Prostate gland (tissue), 2 donors: ENCODE measurements at regions not wholly inside any gene's neighbourhood (a gene's known extent, or its start where the extent isn't known, plus 50 kb on each side); places are given as distances from the start of the nearest gene placed in this dataset.

Source experiments
- DNase-seq: peaks from one replicate; pipeline ENCODE4 v3.0.0-alpha.2; 2019; ENCODE audit warnings: low spot score
- H3K27ac ChIP-seq, 2 donors: fragments of 200-600 bp; sonication (generic); 2 replicates each; pipeline ENCODE4 v1.5.1; 2017 to 2019
- H3K27me3 ChIP-seq: fragments of 200-600 bp; sonication (generic); replicated peaks from 2 replicates; pipeline ENCODE4 v1.5.1; 2019; ENCODE audit not compliant: insufficient read depth
- H3K36me3 ChIP-seq, 2 donors: fragments of 200-600 bp; sonication (generic); 1 replicate in 1 of 2; 2 replicates in 1 of 2; pipeline versions ENCODE4 v1.5.1 to v1.8.1; 2017 to 2019
- H3K4me1 ChIP-seq: fragments of 200-600 bp; sonication (generic); replicated peaks from 2 replicates; pipeline ENCODE4 v1.5.1; 2019
- H3K4me3 ChIP-seq, 2 donors: fragments of 200-600 bp; sonication (generic); 2 replicates each; pipeline ENCODE4 v1.5.1; 2017 to 2019
- H3K9me3 ChIP-seq: fragments of 200-600 bp; sonication (generic); 2 replicates; pipeline ENCODE4 v1.5.1; 2017
- POLR2A ChIP-seq: fragments of 450-650 bp; IDR thresholded peaks from one replicate; pipeline ENCODE4 v1.6.1; 2016; ENCODE audit warnings: antibody characterized with exemption, mild to moderate bottlenecking
- POLR2AphosphoS5 ChIP-seq: sonication (generic); formaldehyde crosslinking; IDR thresholded peaks from one replicate; pipeline ENCODE4 v1.6.1; 2017; ENCODE audit warnings: antibody characterized with exemption
- WGBS: methylation state at CpG from one replicate; pipeline ENCODE4 v1.1.5; 2018; 5-methylcytosine and 5-hydroxymethylcytosine counted together
- intact Hi-C: fragments of 100-400 bp; cut with DNase I; formaldehyde crosslinking; loops from one replicate; pipeline ENCODE4 v1.14.2; 2022
- TF ChIP-seq, protein P1 (sequence below), 4 experiments: fragments of 200-600 bp in 2 of 4; fragments of 450-650 bp in 2 of 4; sonication (generic) in 2 of 4; IDR thresholded peaks; 1 replicate in 3 of 4; 2 replicates in 1 of 4; pipeline ENCODE4 v1.5.1; 2016 to 2019; ENCODE audit warnings: antibody characterized with exemption in 4 of 4, mild to moderate bottlenecking in 2 of 4, moderate library complexity in 2 of 4

DNA sequence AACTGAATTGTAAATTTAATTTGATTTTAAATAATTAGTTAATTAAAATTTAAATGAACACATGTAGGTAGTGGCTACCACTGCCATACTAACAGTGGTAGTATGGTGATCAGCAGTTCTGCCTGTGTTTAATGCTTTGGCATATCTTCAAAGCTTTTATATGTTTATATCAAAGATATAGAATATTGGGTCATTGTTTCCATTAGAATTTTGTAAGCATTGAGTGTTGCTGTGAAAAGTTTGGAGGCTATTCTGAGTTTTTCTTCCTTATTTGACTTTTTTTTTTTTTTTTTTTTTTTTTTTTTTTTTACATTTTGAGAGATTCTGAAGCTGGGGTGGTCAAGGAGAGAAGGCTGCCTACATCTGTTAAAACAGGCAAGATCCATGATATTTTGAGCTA is 134.2 kb downstream of the SPATA31D1 start:
- TF ChIP-seq, protein P1, sequence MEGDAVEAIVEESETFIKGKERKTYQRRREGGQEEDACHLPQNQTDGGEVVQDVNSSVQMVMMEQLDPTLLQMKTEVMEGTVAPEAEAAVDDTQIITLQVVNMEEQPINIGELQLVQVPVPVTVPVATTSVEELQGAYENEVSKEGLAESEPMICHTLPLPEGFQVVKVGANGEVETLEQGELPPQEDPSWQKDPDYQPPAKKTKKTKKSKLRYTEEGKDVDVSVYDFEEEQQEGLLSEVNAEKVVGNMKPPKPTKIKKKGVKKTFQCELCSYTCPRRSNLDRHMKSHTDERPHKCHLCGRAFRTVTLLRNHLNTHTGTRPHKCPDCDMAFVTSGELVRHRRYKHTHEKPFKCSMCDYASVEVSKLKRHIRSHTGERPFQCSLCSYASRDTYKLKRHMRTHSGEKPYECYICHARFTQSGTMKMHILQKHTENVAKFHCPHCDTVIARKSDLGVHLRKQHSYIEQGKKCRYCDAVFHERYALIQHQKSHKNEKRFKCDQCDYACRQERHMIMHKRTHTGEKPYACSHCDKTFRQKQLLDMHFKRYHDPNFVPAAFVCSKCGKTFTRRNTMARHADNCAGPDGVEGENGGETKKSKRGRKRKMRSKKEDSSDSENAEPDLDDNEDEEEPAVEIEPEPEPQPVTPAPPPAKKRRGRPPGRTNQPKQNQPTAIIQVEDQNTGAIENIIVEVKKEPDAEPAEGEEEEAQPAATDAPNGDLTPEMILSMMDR (IDR thresholded peaks at IDR 0.05) = no peak
- TF ChIP-seq POLR2A (no peak), POLR2AphosphoS5 (no peak)
- intact Hi-C loops = no loop called here

DNA sequence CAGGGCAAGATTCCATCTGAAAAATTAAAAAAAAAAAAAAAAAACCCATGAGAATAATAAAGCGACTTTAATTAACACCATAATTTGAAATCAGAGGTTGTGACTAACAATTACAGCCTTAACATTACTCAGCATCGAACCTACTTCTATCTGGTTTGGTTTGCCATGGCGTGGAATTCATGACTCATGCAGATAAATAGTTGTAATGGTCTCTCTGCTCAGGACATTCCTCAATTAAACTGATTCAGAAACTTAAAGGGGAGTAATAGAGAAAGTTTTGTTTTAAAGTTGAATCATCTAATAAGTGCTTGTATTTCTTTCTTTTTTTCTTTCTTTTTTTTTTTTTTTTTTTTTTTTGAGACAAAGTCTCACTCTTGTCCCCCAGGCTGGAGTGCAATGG is 135.5 kb downstream of the SPATA31D1 start:
- no peaks in the 10 kb centered on the region for H3K27me3 ChIP-seq
- no peaks in the 10 kb centered on the region for H3K4me1 ChIP-seq
- H3K36me3 ChIP-seq = no peaks in the 10 kb centered on the region
- intact Hi-C loops = no loop called here
- H3K27ac ChIP-seq = no peak overlapping the region
- TF ChIP-seq POLR2A (no peak), POLR2AphosphoS5 (no peak)
- TF ChIP-seq, protein P1 (IDR thresholded peaks at IDR 0.05) = no peak
- H3K4me3 ChIP-seq = no peak overlapping the region
- WGBS = 83% methylated on average over 3 of the region's 3 CpGs
- H3K9me3 ChIP-seq = no peaks in the 10 kb centered on the region
- DNase-seq = no peak

More for the DNA sequence above, 134.2 kb downstream of the SPATA31D1 start:
- no peaks in the 10 kb centered on the region for H3K27me3 ChIP-seq
- no peak overlapping the region for H3K4me3 ChIP-seq
- no peak for DNase-seq
- H3K4me1 ChIP-seq = no peaks in the 10 kb centered on the region
- H3K36me3 ChIP-seq = no peaks in the 10 kb centered on the region
- H3K9me3 ChIP-seq = no peaks in the 10 kb centered on the region
- no peak overlapping the region for H3K27ac ChIP-seq

DNA sequence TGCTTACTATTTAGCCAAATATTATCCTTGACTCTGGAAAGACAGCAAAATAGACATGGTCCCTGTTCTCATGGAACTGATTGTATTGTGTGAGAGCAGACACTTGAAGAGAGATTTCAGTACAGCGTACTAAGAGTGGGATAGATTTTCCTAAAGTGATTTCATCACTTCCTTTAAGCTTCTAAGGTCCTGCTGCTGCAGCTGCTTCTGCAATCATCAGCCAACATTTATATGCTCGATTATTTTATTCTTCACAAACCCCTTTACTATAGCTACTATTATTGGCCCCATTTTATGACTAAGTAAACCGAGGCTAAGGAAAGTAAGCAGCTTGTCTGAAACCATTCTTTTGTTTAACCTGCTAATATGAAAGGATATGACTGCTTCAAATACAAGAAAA is 137.7 kb downstream of the SPATA31D1 start:
- intact Hi-C loops = no loop called here
- Histone ChIP-seq H3K4me1 (no peaks in the 10 kb centered on the region), H3K9me3 (no peaks in the 10 kb centered on the region), H3K27me3 (no peaks in the 10 kb centered on the region), H3K36me3 (no peaks in the 10 kb centered on the region), H3K4me3 (no peak overlapping the region), H3K27ac (no peak overlapping the region)
- 72% methylated on average over 3 of the region's 3 CpGs for WGBS
- TF ChIP-seq POLR2A (no peak), POLR2AphosphoS5 (no peak)
- TF ChIP-seq, protein P1 (IDR thresholded peaks at IDR 0.05) = no peak
- DNase-seq = no peak

DNA sequence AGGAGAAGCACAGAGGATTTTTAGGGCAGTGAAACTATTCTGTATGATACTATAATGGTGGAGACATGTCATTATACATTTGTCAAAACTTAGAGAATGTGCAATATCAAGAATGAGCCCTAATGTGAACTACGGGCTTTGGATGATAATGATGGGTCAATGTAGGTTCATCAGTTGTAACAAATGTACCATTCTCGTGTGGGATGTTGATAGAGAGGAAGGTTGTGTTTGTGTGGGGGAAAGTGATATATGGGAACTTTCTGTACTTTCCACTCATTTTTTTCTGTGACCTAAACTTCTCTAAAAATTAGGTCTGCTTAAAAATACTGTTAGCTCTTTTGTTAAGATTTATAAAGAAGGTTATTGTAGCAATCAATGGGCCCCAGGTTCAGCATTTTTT is 138.9 kb downstream of the SPATA31D1 start:
- H3K36me3 ChIP-seq = no peaks in the 10 kb centered on the region
- no peaks in the 10 kb centered on the region for H3K4me1 ChIP-seq
- intact Hi-C loops = no loop called here
- no peak overlapping the region for H3K27ac ChIP-seq
- no peak for TF ChIP-seq POLR2A
- TF ChIP-seq, protein P1 (IDR thresholded peaks at IDR 0.05) = no peak
- no peak for TF ChIP-seq POLR2AphosphoS5
- no peak for DNase-seq
- no peaks in the 10 kb centered on the region for H3K27me3 ChIP-seq
- no peaks in the 10 kb centered on the region for H3K9me3 ChIP-seq
- 86% methylated on average over 2 of the region's 2 CpGs for WGBS
- H3K4me3 ChIP-seq = no peak overlapping the region

DNA sequence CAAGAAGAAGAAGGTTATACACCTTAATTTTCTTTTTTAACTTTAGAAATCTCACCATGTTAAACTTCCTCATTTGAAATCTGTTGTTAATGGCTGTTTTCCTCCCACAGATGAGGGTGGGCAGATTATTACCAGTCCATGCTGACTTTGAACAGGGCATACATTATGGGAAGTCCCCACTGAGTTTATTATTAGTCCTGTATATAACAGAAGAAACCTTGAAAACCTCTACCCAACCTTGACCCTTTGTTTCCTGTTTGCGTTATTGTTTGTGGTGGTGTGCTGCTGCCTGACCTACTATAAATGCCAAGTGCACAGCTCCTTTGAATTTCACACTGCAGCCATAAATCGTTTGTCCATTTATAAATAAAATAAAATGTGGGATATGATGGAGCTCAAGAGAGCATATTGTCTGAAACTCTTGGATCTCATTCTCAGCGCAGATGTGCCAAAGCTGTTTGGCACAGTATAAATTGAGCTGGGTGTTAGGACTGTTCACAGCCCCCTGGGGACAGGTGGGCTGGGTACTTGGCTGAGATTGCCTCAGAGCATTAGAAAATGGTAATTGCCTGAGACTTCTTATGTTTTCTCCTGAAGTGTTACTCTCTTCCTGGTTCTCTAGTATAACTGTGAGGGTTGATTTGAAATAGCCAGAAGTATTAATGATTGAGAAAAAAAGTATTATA is 139.6 kb downstream of the SPATA31D1 start:
- no peaks in the 10 kb centered on the region for H3K36me3 ChIP-seq
- DNase-seq = no peak
- H3K4me3 ChIP-seq = no peak overlapping the region
- H3K27ac ChIP-seq = no peak overlapping the region
- H3K9me3 ChIP-seq = no peaks in the 10 kb centered on the region
- 5% methylated on average over 3 of the region's 3 CpGs for WGBS
- intact Hi-C loops = no loop called here
- no peaks in the 10 kb centered on the region for H3K4me1 ChIP-seq
- no peaks in the 10 kb centered on the region for H3K27me3 ChIP-seq
- no peak for TF ChIP-seq POLR2A
- TF ChIP-seq POLR2AphosphoS5 = no peak
